H1 (cell line): ENCODE measurements at regions not wholly inside any gene's neighbourhood (a gene's known extent, or its start where the extent isn't known, plus 50 kb on each side); places are given as distances from the start of the nearest gene placed in this dataset.

Source experiments
- CHD2 ChIP-seq: IDR thresholded peaks from 2 replicates; pipeline ENCODE4 v1.6.1; 2012; ENCODE audit warnings: low read length, improper control_type of control experiment
- CTCF ChIP-seq, 3 experiments: IDR thresholded peaks; 1 replicate in 2 of 3; 2 replicates in 1 of 3; pipeline versions ENCODE4 v1.5.1 to v1.6.1; 2011; ENCODE audit warnings: low read length in 3 of 3, mild to moderate bottlenecking in 3 of 3, inconsistent platforms in 2 of 3, low read depth in 1 of 3, moderate library complexity in 1 of 3; ENCODE audit not compliant: insufficient read depth in 1 of 3; ENCODE audit errors: control extremely low read depth in 1 of 3
- EGR1 ChIP-seq: IDR thresholded peaks from 2 replicates; pipeline ENCODE4 v1.6.1; 2011; ENCODE audit warnings: low read depth, low read length, borderline replicate concordance
- KDM1A ChIP-seq: fragments of 200-600, 300-600 bp; sonication (generic); IDR thresholded peaks from 2 replicates; pipeline ENCODE4 v1.7.1; 2016; ENCODE audit warnings: mild to moderate bottlenecking, low read length, borderline replicate concordance
- NANOG ChIP-seq: IDR thresholded peaks from 2 replicates; pipeline ENCODE4 v1.6.1; 2011; ENCODE audit warnings: low read length, low read depth, mild to moderate bottlenecking, inconsistent platforms; ENCODE audit not compliant: insufficient read depth, poor library complexity, severe bottlenecking

- TF ChIP-seq NANOG (no peak), CTCF (IDR thresholded peaks at IDR 0.05; ENCODE audit: control extremely low read depth in 1 of 3, insufficient read depth in 1 of 3, low read depth in 1 of 3, low read length in 3 of 3) (no peak), KDM1A (no peak), EGR1 (no peak), CHD2 (no peak)
Measured at GRCh38 chr3:167084545-167084944, 295.6 kb downstream of the ZBBX start (continued).
